Tibial nerve (tissue), 4 donors: ENCODE measurements at regions not wholly inside any gene's neighbourhood (a gene's known extent, or its start where the extent isn't known, plus 50 kb on each side); places are given as distances from the start of the nearest gene placed in this dataset.

Experiments used
- DNase-seq, 2 donors: peaks; one replicate each; pipeline ENCODE4 v3.0.0-alpha.2; 2019; ENCODE audit warnings: low spot score in 2 of 2
- H3K27ac ChIP-seq, 4 donors: fragments of 200-600 bp; sonication (generic) in 3 of 4; one replicate each; pipeline ENCODE4 v1.5.1; 2017 to 2019; ENCODE audit warnings: mild to moderate bottlenecking in 1 of 4
- H3K27me3 ChIP-seq, 2 donors: fragments of 200-600 bp; sonication (generic) in 1 of 2; one replicate each; pipeline versions ENCODE4 v1.5.1 to v1.6.0; 2017 to 2019
- H3K36me3 ChIP-seq, 3 donors: fragments of 200-600 bp; sonication (generic); one replicate each; pipeline ENCODE4 v1.5.1; 2018 to 2019
- H3K4me1 ChIP-seq, 4 donors: fragments of 200-600 bp; sonication (generic) in 3 of 4; one replicate each; pipeline ENCODE4 v1.5.1; 2017 to 2019
- H3K4me3 ChIP-seq, 4 donors: fragments of 200-600 bp; sonication (generic) in 3 of 4; one replicate each; pipeline ENCODE4 v1.5.1; 2017 to 2019; ENCODE audit warnings: mild to moderate bottlenecking in 1 of 4, moderate library complexity in 1 of 4
- H3K9me3 ChIP-seq, 4 donors: fragments of 200-600 bp; sonication (generic) in 3 of 4; one replicate each; pipeline ENCODE4 v1.5.1; 2017 to 2019
- EP300 ChIP-seq, 2 donors: sonication (generic); formaldehyde crosslinking; IDR thresholded peaks; one replicate each; pipeline ENCODE4 v1.6.1; 2017; ENCODE audit warnings: antibody characterized with exemption in 2 of 2, mild to moderate bottlenecking in 1 of 2
- POLR2A ChIP-seq, 2 donors: fragments of 450-650 bp; IDR thresholded peaks; one replicate each; pipeline ENCODE4 v1.6.1; 2017; ENCODE audit warnings: antibody characterized with exemption in 2 of 2, mild to moderate bottlenecking in 2 of 2, moderate library complexity in 2 of 2
- WGBS, 2 donors: methylation state at CpG; one replicate each; pipeline ENCODE4 v1.1.5; 2018; 5-methylcytosine and 5-hydroxymethylcytosine counted together
- TF ChIP-seq, protein P1 (sequence below), 5 experiments: fragments of 200-600 bp in 3 of 5; fragments of 450-650 bp in 2 of 5; sonication (generic) in 3 of 5; IDR thresholded peaks; one replicate each; pipeline ENCODE4 v1.5.1; 2016 to 2019; ENCODE audit warnings: antibody characterized with exemption in 5 of 5, mild to moderate bottlenecking in 3 of 5, moderate library complexity in 2 of 5

GRCh38 chr11:30106222-30107181 lies 89.7 kb upstream of the KCNA4 start:
- WGBS, 2 donors = 30 to 37% methylated on average over 6 of the region's 6 CpGs
- Histone ChIP-seq H3K4me3 (no peak overlapping the region), H3K36me3 (no peaks in the 10 kb centered on the region), H3K27me3 (no peaks in the 10 kb centered on the region), H3K9me3 (peaks cover 0 to 3% (median 0%) of the 10 kb centered on the region in 4 donors), H3K4me1 (no peaks in the 10 kb centered on the region), H3K27ac (peak overlapping the region in 2 of 4 donors; percentile 29 to 57)
- TF ChIP-seq POLR2A (IDR thresholded peaks at IDR 0.05) = no peak
- TF ChIP-seq, protein P1, sequence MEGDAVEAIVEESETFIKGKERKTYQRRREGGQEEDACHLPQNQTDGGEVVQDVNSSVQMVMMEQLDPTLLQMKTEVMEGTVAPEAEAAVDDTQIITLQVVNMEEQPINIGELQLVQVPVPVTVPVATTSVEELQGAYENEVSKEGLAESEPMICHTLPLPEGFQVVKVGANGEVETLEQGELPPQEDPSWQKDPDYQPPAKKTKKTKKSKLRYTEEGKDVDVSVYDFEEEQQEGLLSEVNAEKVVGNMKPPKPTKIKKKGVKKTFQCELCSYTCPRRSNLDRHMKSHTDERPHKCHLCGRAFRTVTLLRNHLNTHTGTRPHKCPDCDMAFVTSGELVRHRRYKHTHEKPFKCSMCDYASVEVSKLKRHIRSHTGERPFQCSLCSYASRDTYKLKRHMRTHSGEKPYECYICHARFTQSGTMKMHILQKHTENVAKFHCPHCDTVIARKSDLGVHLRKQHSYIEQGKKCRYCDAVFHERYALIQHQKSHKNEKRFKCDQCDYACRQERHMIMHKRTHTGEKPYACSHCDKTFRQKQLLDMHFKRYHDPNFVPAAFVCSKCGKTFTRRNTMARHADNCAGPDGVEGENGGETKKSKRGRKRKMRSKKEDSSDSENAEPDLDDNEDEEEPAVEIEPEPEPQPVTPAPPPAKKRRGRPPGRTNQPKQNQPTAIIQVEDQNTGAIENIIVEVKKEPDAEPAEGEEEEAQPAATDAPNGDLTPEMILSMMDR (IDR thresholded peaks at IDR 0.05) = no peak
- no peak for TF ChIP-seq EP300 (IDR thresholded peaks at IDR 0.05)
- no peak for DNase-seq

DNA sequence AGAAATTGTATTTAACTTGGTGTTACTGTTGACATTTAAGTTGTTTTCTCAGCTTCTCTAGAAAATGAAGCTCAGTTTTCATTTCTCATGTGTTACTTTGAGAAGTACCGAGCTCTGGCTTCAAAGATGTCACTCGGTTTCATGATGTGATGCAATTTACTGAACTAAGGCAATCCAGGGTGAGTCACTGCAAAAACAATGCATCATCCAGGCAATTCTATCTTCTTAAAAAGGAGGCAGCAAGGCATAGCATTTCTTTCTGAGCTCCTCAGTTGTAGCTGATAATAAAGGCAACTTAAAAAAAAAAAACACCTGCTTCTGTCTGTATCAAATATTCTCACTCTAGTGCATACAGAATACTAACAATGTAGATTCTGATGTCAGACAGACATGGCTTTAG lies 91.1 kb upstream of the KCNA4 start:
- no peaks in the 10 kb centered on the region for H3K36me3 ChIP-seq
- H3K27me3 ChIP-seq = no peaks in the 10 kb centered on the region
- DNase-seq = no peak
- H3K4me3 ChIP-seq = no peak overlapping the region
- no peaks in the 10 kb centered on the region for H3K4me1 ChIP-seq
- H3K27ac ChIP-seq = no peak overlapping the region
- WGBS, 2 donors = 47 to 70% methylated on average over 2 of the region's 2 CpGs
- TF ChIP-seq EP300 (IDR thresholded peaks at IDR 0.05) = peak in 1 of 2 donors; percentile 35
- TF ChIP-seq, protein P1 (IDR thresholded peaks at IDR 0.05) = no peak
- H3K9me3 ChIP-seq = peaks cover 0 to 3% (median 0%) of the 10 kb centered on the region in 4 donors

DNA sequence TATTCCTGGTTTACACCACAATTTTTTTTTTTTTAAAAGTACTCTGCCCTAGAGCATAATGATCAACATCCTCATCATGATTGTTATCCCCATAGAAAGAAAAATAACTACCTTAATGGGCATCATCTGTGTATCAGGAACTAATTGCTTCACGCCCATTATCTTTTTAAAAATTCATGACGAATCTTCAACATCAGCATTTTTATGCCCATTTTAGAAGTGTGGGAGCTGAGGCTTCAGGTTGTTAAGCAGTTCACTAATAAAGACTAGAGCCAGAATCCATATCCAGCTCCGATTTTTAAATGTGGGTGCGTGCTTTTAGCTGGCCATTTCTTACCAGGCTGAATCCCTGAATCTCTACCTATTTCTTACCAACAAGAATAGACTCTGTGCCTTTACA lies 92.9 kb upstream of the KCNA4 start:
- TF ChIP-seq, protein P1 (IDR thresholded peaks at IDR 0.05) = no peak
- TF ChIP-seq POLR2A (IDR thresholded peaks at IDR 0.05) = no peak
- TF ChIP-seq EP300 (IDR thresholded peaks at IDR 0.05) = no peak
- no peak for DNase-seq
- WGBS, 2 donors = 91 to 96% methylated on average over 4 of the region's 4 CpGs
- H3K4me1 ChIP-seq = no peaks in the 10 kb centered on the region
- no peaks in the 10 kb centered on the region for H3K27me3 ChIP-seq
- no peaks in the 10 kb centered on the region for H3K36me3 ChIP-seq
- H3K27ac ChIP-seq = no peak overlapping the region
- no peaks in the 10 kb centered on the region for H3K9me3 ChIP-seq
- H3K4me3 ChIP-seq = no peak overlapping the region

DNA sequence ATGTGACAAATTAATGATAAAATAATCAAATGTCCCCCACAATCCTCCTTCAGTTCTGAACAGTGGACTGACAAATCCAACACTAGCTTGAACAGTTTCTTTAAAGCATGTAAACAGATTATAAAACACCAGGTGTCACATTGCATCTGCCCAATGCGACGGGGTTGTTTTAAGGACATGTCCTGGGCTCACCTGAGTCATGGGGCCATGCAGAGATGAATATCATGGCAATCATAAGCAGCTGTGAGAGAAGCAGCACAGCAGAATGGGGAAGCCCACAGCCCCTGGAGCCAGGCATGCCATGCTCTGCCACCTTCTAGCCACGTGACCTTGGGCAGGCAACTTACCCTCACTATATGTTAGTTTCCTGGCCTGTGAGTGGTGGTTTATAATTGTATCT lies 93.9 kb upstream of the KCNA4 start:
- Histone ChIP-seq H3K4me1 (no peaks in the 10 kb centered on the region), H3K36me3 (no peaks in the 10 kb centered on the region), H3K9me3 (no peaks in the 10 kb centered on the region), H3K27ac (no peak overlapping the region), H3K27me3 (no peaks in the 10 kb centered on the region), H3K4me3 (no peak overlapping the region)
- WGBS, 2 donors = 77 to 85% methylated on average over 3 of the region's 3 CpGs
- DNase-seq = no peak
- TF ChIP-seq POLR2A (IDR thresholded peaks at IDR 0.05) (no peak), EP300 (IDR thresholded peaks at IDR 0.05) (no peak)
- TF ChIP-seq, protein P1 (IDR thresholded peaks at IDR 0.05) = no peak

- DNase-seq = no peak
- Histone ChIP-seq H3K27ac (no peak overlapping the region), H3K9me3 (no peaks in the 10 kb centered on the region), H3K27me3 (no peaks in the 10 kb centered on the region), H3K36me3 (no peaks in the 10 kb centered on the region), H3K4me1 (no peaks in the 10 kb centered on the region), H3K4me3 (no peak overlapping the region)
- WGBS, 2 donors = 47 to 50% methylated on average over 1 of the region's 1 CpG
- no peak for TF ChIP-seq POLR2A (IDR thresholded peaks at IDR 0.05)
- TF ChIP-seq, protein P1 (IDR thresholded peaks at IDR 0.05) = no peak
- no peak for TF ChIP-seq EP300 (IDR thresholded peaks at IDR 0.05)
Observed at GRCh38 chr11:30111786-30112185, 95.0 kb upstream of the KCNA4 start.
